ENCODE measurements at regions not wholly inside any gene's neighbourhood (a gene's known extent, or its start where the extent isn't known, plus 50 kb on each side); places are given as distances from the start of the nearest gene placed in this dataset.

GRCh38 chr9:75551861-75552260 lies 338.6 kb upstream of the PCSK5 start:
- Histone ChIP-seq H4K91ac (ENCODE audit: insufficient read depth, low read depth, low read length) (no peak overlapping the region), H3K36me3 (ENCODE audit: control insufficient read depth, insufficient read depth, low read length) (no peaks in the 10 kb centered on the region), H2AFZ (replicated peaks; ENCODE audit: low read length, poor library complexity) (no peak overlapping the region), H3K4me1 (ENCODE audit: control insufficient read depth, insufficient read depth, low read length) (no peaks in the 10 kb centered on the region), H3K9me1 (ENCODE audit: insufficient read depth, low read length) (no peaks in the 10 kb centered on the region), H3K9me3 (ENCODE audit: control insufficient read depth, insufficient read depth, low read length) (no peaks in the 10 kb centered on the region), H3K27me3 (ENCODE audit: control insufficient read depth, insufficient read depth, low read length) (no peaks in the 10 kb centered on the region), H3K4me3 (ENCODE audit: insufficient read depth, low read depth, low read length) (no peak overlapping the region), H3K4me2 (ENCODE audit: low read depth, low read length) (no peak overlapping the region), H2AK5ac (ENCODE audit: low read depth, low read length) (no peak overlapping the region), H2AK9ac (replicated peaks; ENCODE audit: low read depth, low read length, poor library complexity) (no peak overlapping the region), H2BK15ac (ENCODE audit: low read depth, low read length) (no peak overlapping the region), H3K18ac (ENCODE audit: low read depth, low read length) (no peak overlapping the region), H4K5ac (ENCODE audit: low read depth, low read length) (no peak overlapping the region), H2BK120ac (ENCODE audit: low read depth, low read length) (no peak overlapping the region), H4K20me1 (ENCODE audit: insufficient read depth, low read length) (no peaks in the 10 kb centered on the region), H3K4ac (ENCODE audit: low read depth, low read length) (no peak overlapping the region), H2BK20ac (ENCODE audit: low read depth, low read length) (no peak overlapping the region), H3K27ac (ENCODE audit: insufficient read depth, low read length) (no peak overlapping the region), H3K14ac (replicated peaks; ENCODE audit: low read depth, low read length) (no peak overlapping the region), H3K9ac (ENCODE audit: low read depth, low read length) (no peak overlapping the region), H2BK5ac (ENCODE audit: low read depth, low read length, poor library complexity, severe bottlenecking) (no peak overlapping the region), H4K8ac (ENCODE audit: low read depth in 2 of 2, low read length in 2 of 2) (no peak overlapping the region), H3K79me1 (ENCODE audit: low read depth in 1 of 2, low read length in 2 of 2) (no peaks in the 10 kb centered on the region), H3K23ac (ENCODE audit: low read depth, low read length) (no peak overlapping the region), H3K56ac (ENCODE audit: extremely low read depth, insufficient read depth, low read length) (no peak overlapping the region)
- DNase-seq (no peak), ATAC-seq (ENCODE audit: low read depth) (no peak)
- WGBS, 2 experiments (ENCODE audit: extremely low coverage in 2 of 2, insufficient read length in 1 of 2): no CpG with 5 or more reads among the region's 1 CpG
- POLR2A ChIA-PET (ENCODE audit: unreplicated experiment): no interaction called here
- CTCF ChIA-PET: no interaction called here
- BruUV-seq (replicated peaks): no TSS peak
- in situ Hi-C loops (cut with MboI; ENCODE audit: low sequenced_read_pairs) (no loop called here), dilution Hi-C loops (cut with HindIII; ENCODE audit: low sequenced_read_pairs, unreplicated experiment) (no loop called here), intact Hi-C loops (cut with micrococcal nuclease) (no loop called here)
- TF ChIP-seq NFE2L2 (IDR thresholded peaks at IDR 0.05; ENCODE audit: low read depth, low read length) (no peak), RCOR1 (IDR thresholded peaks at IDR 0.05; ENCODE audit: insufficient replicate concordance, low read length) (no peak), RFX5 (IDR thresholded peaks at IDR 0.05; ENCODE audit: low read depth, low read length) (no peak), CEBPB (IDR thresholded peaks at IDR 0.05; ENCODE audit: low read depth, low read length) (no peak), POLR2A (IDR thresholded peaks at IDR 0.05; ENCODE audit: low read depth, low read length) (no peak), RAD21 (IDR thresholded peaks at IDR 0.05; ENCODE audit: low read length) (no peak), SMC3 (IDR thresholded peaks at IDR 0.05; ENCODE audit: low read depth, low read length) (no peak), ELK1 (IDR thresholded peaks at IDR 0.05; ENCODE audit: borderline replicate concordance, low read depth, low read length) (no peak), BHLHE40 (IDR thresholded peaks at IDR 0.05; ENCODE audit: low read depth, low read length) (no peak), MXI1 (IDR thresholded peaks at IDR 0.05; ENCODE audit: borderline replicate concordance, low read depth, low read length) (no peak), FOS (IDR thresholded peaks at IDR 0.05; ENCODE audit: low read depth, low read length) (no peak), CHD1 (IDR thresholded peaks at IDR 0.05; ENCODE audit: low read depth, low read length) (no peak), MAFK (IDR thresholded peaks at IDR 0.05; ENCODE audit: low read depth, low read length) (no peak), MAZ (IDR thresholded peaks at IDR 0.05; ENCODE audit: borderline replicate concordance, low read depth, low read length) (no peak)
- TF ChIP-seq, protein P1, sequence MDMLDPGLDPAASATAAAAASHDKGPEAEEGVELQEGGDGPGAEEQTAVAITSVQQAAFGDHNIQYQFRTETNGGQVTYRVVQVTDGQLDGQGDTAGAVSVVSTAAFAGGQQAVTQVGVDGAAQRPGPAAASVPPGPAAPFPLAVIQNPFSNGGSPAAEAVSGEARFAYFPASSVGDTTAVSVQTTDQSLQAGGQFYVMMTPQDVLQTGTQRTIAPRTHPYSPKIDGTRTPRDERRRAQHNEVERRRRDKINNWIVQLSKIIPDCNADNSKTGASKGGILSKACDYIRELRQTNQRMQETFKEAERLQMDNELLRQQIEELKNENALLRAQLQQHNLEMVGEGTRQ (IDR thresholded peaks at IDR 0.05; ENCODE audit: low read depth, low read length): no peak
- TF ChIP-seq, protein P2, sequence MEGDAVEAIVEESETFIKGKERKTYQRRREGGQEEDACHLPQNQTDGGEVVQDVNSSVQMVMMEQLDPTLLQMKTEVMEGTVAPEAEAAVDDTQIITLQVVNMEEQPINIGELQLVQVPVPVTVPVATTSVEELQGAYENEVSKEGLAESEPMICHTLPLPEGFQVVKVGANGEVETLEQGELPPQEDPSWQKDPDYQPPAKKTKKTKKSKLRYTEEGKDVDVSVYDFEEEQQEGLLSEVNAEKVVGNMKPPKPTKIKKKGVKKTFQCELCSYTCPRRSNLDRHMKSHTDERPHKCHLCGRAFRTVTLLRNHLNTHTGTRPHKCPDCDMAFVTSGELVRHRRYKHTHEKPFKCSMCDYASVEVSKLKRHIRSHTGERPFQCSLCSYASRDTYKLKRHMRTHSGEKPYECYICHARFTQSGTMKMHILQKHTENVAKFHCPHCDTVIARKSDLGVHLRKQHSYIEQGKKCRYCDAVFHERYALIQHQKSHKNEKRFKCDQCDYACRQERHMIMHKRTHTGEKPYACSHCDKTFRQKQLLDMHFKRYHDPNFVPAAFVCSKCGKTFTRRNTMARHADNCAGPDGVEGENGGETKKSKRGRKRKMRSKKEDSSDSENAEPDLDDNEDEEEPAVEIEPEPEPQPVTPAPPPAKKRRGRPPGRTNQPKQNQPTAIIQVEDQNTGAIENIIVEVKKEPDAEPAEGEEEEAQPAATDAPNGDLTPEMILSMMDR (conservative IDR thresholded peaks at IDR 0.05; ENCODE audit: low read depth, low read length): no peak
